Esophagus (tissue), 2 donors: ENCODE measurements at regions not wholly inside any gene's neighbourhood (a gene's known extent, or its start where the extent isn't known, plus 50 kb on each side); places are given as distances from the start of the nearest gene placed in this dataset.

Experiments used
- H3K27ac ChIP-seq, 2 donors: one replicate each; pipeline ENCODE4 v1.5.1; 2013; ENCODE audit warnings: low read depth in 2 of 2, mild to moderate bottlenecking in 2 of 2, inconsistent platforms in 1 of 2, low read length in 1 of 2, moderate library complexity in 1 of 2
- H3K27me3 ChIP-seq, 2 donors: one replicate each; pipeline ENCODE4 v1.6.1; 2013; ENCODE audit warnings: low read length in 2 of 2, control low read depth in 1 of 2, mild to moderate bottlenecking in 1 of 2; ENCODE audit not compliant: insufficient read depth in 2 of 2, control insufficient read depth in 1 of 2
- H3K36me3 ChIP-seq, 2 donors: one replicate each; pipeline ENCODE4 v1.6.1; 2013; ENCODE audit warnings: low read length in 1 of 2; ENCODE audit not compliant: control insufficient read depth in 2 of 2, insufficient read depth in 2 of 2
- H3K4me1 ChIP-seq, 2 donors: one replicate each; pipeline ENCODE4 v1.6.1; 2013; ENCODE audit warnings: low read length in 1 of 2; ENCODE audit not compliant: control insufficient read depth in 2 of 2, insufficient read depth in 2 of 2
- H3K4me3 ChIP-seq, 2 donors: one replicate each; pipeline ENCODE4 v1.5.1; 2013; ENCODE audit warnings: low read length in 2 of 2, mild to moderate bottlenecking in 2 of 2, low read depth in 1 of 2, moderate library complexity in 1 of 2
- H3K9me3 ChIP-seq, 2 donors: one replicate each; pipeline ENCODE4 v1.6.1; 2013; ENCODE audit warnings: mild to moderate bottlenecking in 2 of 2, low read depth in 1 of 2, low read length in 1 of 2, moderate library complexity in 1 of 2; ENCODE audit not compliant: control insufficient read depth in 2 of 2, insufficient read depth in 1 of 2
- whole genome bisulfite sequencing, 2 donors: extraction: QIAGEN DNeasy Blood & Tissue Kit; methylation state at CpG; one replicate each; pipeline ENCODE4 v1.1.7; 2013; 5-methylcytosine and 5-hydroxymethylcytosine counted together
- donor health status: healthy with polysubstance abuse.
- donor health status: Bipolar disorder and iron deficiency.

GRCh38 chr2:239602290-239603282 is 201.8 kb upstream of the HDAC4 start:
- H3K27me3 ChIP-seq, result no peaks in the 10 kb centered on the region
- no peak overlapping the region for H3K4me3 ChIP-seq
- no peaks in the 10 kb centered on the region for H3K36me3 ChIP-seq
- no peaks in the 10 kb centered on the region for H3K4me1 ChIP-seq
- no peak overlapping the region for H3K27ac ChIP-seq
- WGBS, 2 donors, result 80% methylated on average over 30 of the region's 30 CpGs
- H3K9me3 ChIP-seq, result peaks cover 2 to 7% of the 10 kb centered on the region in 2 donors

GRCh38 chr2:239601880-239602279 is 201.1 kb upstream of the HDAC4 start:
- no peaks in the 10 kb centered on the region for H3K27me3 ChIP-seq
- H3K4me3 ChIP-seq, result no peak overlapping the region
- H3K4me1 ChIP-seq, result no peaks in the 10 kb centered on the region
- peaks cover 2 to 7% of the 10 kb centered on the region in 2 donors for H3K9me3 ChIP-seq
- H3K27ac ChIP-seq, result no peak overlapping the region
- no peaks in the 10 kb centered on the region for H3K36me3 ChIP-seq
- 88 to 93% methylated on average over 7 of the region's 7 CpGs for WGBS, 2 donors

- Histone ChIP-seq H3K4me1 (no peaks in the 10 kb centered on the region), H3K27ac (no peak overlapping the region), H3K4me3 (no peak overlapping the region), H3K36me3 (no peaks in the 10 kb centered on the region), H3K27me3 (no peaks in the 10 kb centered on the region), H3K9me3 (peaks cover 2 to 7% of the 10 kb centered on the region in 2 donors)
- 72 to 81% methylated on average over 15 of the region's 15 CpGs for WGBS, 2 donors
Measured at GRCh38 chr2:239601201-239601851, 200.5 kb upstream of the HDAC4 start.

- Histone ChIP-seq H3K4me3 (no peak overlapping the region), H3K4me1 (no peaks in the 10 kb centered on the region), H3K27me3 (no peaks in the 10 kb centered on the region), H3K27ac (no peak overlapping the region), H3K36me3 (no peaks in the 10 kb centered on the region), H3K9me3 (peaks cover 2 to 7% of the 10 kb centered on the region in 2 donors)
- 71 to 77% methylated on average over 5 of the region's 5 CpGs for WGBS, 2 donors
Measured at GRCh38 chr2:239600650-239601049, 199.8 kb upstream of the HDAC4 start.

- WGBS, 2 donors, result 80 to 85% methylated on average over 14 of the region's 14 CpGs
- no peaks in the 10 kb centered on the region for H3K27me3 ChIP-seq
- H3K36me3 ChIP-seq, result no peaks in the 10 kb centered on the region
- no peak overlapping the region for H3K4me3 ChIP-seq
- H3K4me1 ChIP-seq, result no peaks in the 10 kb centered on the region
- H3K9me3 ChIP-seq, result peaks cover 2 to 7% of the 10 kb centered on the region in 2 donors
- H3K27ac ChIP-seq, result no peak overlapping the region
Measured at GRCh38 chr2:239600001-239600593, 199.3 kb upstream of the HDAC4 start.

- no peaks in the 10 kb centered on the region for H3K4me1 ChIP-seq
- no peaks in the 10 kb centered on the region for H3K36me3 ChIP-seq
- whole genome bisulfite sequencing, 2 donors, result 86 to 89% methylated on average over 14 of the region's 14 CpGs
- peaks cover 2 to 7% of the 10 kb centered on the region in 2 donors for H3K9me3 ChIP-seq
- H3K27me3 ChIP-seq, result no peaks in the 10 kb centered on the region
- no peak overlapping the region for H3K4me3 ChIP-seq
- no peak overlapping the region for H3K27ac ChIP-seq
Measured at GRCh38 chr2:239599299-239599698, 198.5 kb upstream of the HDAC4 start.

GRCh38 chr2:239598732-239599090 is 197.9 kb upstream of the HDAC4 start:
- Histone ChIP-seq H3K4me1 (no peaks in the 10 kb centered on the region), H3K36me3 (no peaks in the 10 kb centered on the region), H3K4me3 (no peak overlapping the region), H3K27ac (no peak overlapping the region), H3K9me3 (peaks cover 0 to 3% of the 10 kb centered on the region in 2 donors), H3K27me3 (no peaks in the 10 kb centered on the region)
- 73 to 75% methylated on average over 5 of the region's 5 CpGs for WGBS, 2 donors

GRCh38 chr2:239598011-239598731 is 197.4 kb upstream of the HDAC4 start:
- H3K4me3 ChIP-seq, result no peak overlapping the region
- no peak overlapping the region for H3K27ac ChIP-seq
- H3K36me3 ChIP-seq, result no peaks in the 10 kb centered on the region
- H3K9me3 ChIP-seq, result peaks cover 0 to 2% of the 10 kb centered on the region in 2 donors
- WGBS, 2 donors, result 81 to 88% methylated on average over 23 of the region's 23 CpGs
- H3K27me3 ChIP-seq, result no peaks in the 10 kb centered on the region
- no peaks in the 10 kb centered on the region for H3K4me1 ChIP-seq

- H3K36me3 ChIP-seq, result no peaks in the 10 kb centered on the region
- 89 to 90% methylated on average over 6 of the region's 6 CpGs for WGBS, 2 donors
- H3K4me1 ChIP-seq, result no peaks in the 10 kb centered on the region
- H3K4me3 ChIP-seq, result no peak overlapping the region
- no peaks in the 10 kb centered on the region for H3K27me3 ChIP-seq
- peaks cover 0 to 5% of the 10 kb centered on the region in 2 donors for H3K9me3 ChIP-seq
- H3K27ac ChIP-seq, result no peak overlapping the region
Measured at GRCh38 chr2:239597216-239597615, 196.4 kb upstream of the HDAC4 start.
